C4-2B (cell line): ENCODE measurements at regions not wholly inside any gene's neighbourhood (a gene's known extent, or its start where the extent isn't known, plus 50 kb on each side); places are given as distances from the start of the nearest gene placed in this dataset.

Source experiments
- ZFX ChIP-seq: fragments of 450-650 bp; IDR thresholded peaks from 2 replicates; pipeline ENCODE4 v1.6.1; 2017
- TF ChIP-seq, protein P1 (sequence below): fragments of 450-650 bp; conservative IDR thresholded peaks from 2 replicates; pipeline ENCODE4 v1.5.1; 2017; ENCODE audit warnings: mild to moderate bottlenecking

GRCh38 chr21:22552390-22552789 is 1554.2 kb downstream of the NCAM2 start:
- TF ChIP-seq, protein P1, sequence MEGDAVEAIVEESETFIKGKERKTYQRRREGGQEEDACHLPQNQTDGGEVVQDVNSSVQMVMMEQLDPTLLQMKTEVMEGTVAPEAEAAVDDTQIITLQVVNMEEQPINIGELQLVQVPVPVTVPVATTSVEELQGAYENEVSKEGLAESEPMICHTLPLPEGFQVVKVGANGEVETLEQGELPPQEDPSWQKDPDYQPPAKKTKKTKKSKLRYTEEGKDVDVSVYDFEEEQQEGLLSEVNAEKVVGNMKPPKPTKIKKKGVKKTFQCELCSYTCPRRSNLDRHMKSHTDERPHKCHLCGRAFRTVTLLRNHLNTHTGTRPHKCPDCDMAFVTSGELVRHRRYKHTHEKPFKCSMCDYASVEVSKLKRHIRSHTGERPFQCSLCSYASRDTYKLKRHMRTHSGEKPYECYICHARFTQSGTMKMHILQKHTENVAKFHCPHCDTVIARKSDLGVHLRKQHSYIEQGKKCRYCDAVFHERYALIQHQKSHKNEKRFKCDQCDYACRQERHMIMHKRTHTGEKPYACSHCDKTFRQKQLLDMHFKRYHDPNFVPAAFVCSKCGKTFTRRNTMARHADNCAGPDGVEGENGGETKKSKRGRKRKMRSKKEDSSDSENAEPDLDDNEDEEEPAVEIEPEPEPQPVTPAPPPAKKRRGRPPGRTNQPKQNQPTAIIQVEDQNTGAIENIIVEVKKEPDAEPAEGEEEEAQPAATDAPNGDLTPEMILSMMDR: no peak
- TF ChIP-seq ZFX: no peak
